Choroid plexus epithelial cell (primary cell): ENCODE measurements at regions not wholly inside any gene's neighbourhood (a gene's known extent, or its start where the extent isn't known, plus 50 kb on each side); places are given as distances from the start of the nearest gene placed in this dataset.

Source experiments
- DNase-seq: peaks from one replicate; pipeline ENCODE4 v3.0.0-alpha.2; 2010; ENCODE audit warnings: low read depth
- H3K4me3 ChIP-seq: 2 replicates; pipeline ENCODE4 v1.5.1; 2011; ENCODE audit warnings: low read depth, mild to moderate bottlenecking, control low read depth, low read length, moderate library complexity
- CTCF ChIP-seq: conservative IDR thresholded peaks from 2 replicates; pipeline ENCODE4 v1.5.1; 2011; ENCODE audit warnings: low read depth, mild to moderate bottlenecking, control low read depth, inconsistent platforms, low read length, moderate library complexity

GRCh38 chr1:24257373-24257772 lies 61.8 kb upstream of the GRHL3 start:
- no peak for DNase-seq
- no peak for TF ChIP-seq CTCF

DNA sequence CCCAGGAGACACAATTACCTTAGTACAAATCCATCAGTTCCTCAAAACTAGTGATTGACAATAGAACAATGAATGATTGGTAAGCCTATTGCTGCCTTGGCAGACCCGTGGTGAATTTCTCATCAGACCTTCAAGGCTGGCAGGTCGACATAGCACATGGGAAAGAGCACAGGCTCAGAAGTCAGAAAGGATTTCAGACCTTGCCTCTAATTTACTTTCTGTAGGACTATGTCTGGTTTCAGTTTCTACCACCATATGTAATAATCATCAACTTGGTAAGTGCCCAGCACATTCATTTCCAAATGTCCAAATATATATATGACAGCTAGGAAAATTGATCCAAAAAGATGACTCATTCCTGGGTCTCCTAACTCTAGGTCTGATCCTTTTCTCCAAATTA lies 62.5 kb upstream of the GRHL3 start:
- DNase-seq = no peak
- TF ChIP-seq CTCF = no peak
- no peak overlapping the region for H3K4me3 ChIP-seq

More at GRCh38 chr1:24257373-24257772, 61.8 kb upstream of the GRHL3 start:
- H3K4me3 ChIP-seq = no peak overlapping the region

GRCh38 chr1:24255226-24255625 lies 63.9 kb upstream of the GRHL3 start:
- no peak for TF ChIP-seq CTCF

GRCh38 chr1:24254783-24255182 lies 64.4 kb upstream of the GRHL3 start:
- no peak overlapping the region for H3K4me3 ChIP-seq
- TF ChIP-seq CTCF = no peak
- no peak for DNase-seq

More at GRCh38 chr1:24255226-24255625, 63.9 kb upstream of the GRHL3 start:
- no peak overlapping the region for H3K4me3 ChIP-seq
- DNase-seq = no peak

- peak; percentile 16 for TF ChIP-seq CTCF
- DNase-seq = no peak
- no peak overlapping the region for H3K4me3 ChIP-seq
These were observed 65.6 kb upstream of the GRHL3 start for GRCh38 chr1:24253571-24253970.

GRCh38 chr1:24252185-24252780 lies 65.2 kb upstream of the IFNLR1 start:
- no peak for TF ChIP-seq CTCF
- DNase-seq = no peak
- no peak overlapping the region for H3K4me3 ChIP-seq

DNA sequence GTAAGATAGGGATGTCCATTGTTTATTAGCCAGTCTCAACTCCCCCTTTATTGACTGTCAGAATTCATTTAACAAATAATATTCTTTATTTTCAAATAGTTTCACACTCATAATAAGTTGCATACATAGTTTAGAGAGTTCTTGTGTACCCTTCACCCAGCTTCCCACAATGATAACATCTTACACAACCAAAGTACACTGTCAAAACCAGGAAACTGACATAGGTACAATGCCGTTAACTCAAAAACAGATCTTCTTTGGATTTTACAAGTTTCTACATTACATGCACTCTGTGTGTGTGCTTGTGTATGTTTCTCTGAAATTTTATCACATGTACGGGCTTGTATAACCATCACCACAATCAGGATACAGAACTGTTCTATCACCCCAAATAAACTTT lies 64.4 kb upstream of the IFNLR1 start:
- TF ChIP-seq CTCF = no peak
- no peak for DNase-seq
- H3K4me3 ChIP-seq = no peak overlapping the region
